ENCODE measurements at regions not wholly inside any gene's neighbourhood (a gene's known extent, or its start where the extent isn't known, plus 50 kb on each side); places are given as distances from the start of the nearest gene placed in this dataset.

DNA sequence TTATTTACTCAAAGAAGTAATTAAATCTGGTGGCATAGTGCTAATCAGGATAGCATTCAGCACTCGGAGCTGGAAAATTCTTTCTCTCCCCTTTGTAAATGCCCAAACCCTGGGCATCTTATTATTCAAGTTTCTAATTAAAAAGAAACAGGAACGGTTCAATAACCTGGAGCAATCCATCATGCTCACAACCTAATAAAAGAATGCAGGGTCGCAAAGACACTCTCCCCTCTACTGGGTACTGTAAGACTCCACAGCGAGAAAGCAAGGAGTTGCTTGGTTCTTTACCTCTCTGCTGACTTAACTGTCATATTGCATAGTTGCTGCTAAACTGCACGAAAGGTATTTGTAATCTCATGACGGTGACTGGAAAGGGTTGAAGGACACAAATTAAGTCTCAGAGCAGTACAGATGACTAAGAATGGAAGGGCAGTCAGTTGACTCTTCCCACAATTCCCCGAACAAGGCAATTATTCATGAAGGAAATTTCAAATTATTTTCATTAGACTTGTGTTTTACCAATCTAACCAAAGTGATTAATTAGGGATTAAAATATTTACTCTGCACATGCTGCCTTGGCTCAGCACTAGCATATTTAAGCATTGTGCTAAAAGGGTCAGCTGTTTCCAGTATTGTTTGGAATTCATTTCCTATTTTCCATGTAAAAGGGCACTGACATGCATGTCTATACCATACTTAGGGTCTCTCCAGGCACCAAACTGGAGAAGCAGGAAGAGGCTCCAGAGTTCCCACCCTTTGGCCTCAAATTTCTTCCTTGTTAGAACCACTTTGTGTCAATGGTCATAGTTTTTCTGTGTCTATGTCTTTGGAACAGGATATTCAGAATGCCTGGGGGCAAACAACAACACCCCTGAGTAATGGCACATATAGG lies 182.2 kb downstream of the EXOC5 start:
- TF ChIP-seq SP1 (IDR thresholded peaks at IDR 0.05), result no peak
- TF ChIP-seq SP1 (CRISPR knock-in tag; IDR thresholded peaks at IDR 0.05), result no peak
- TF ChIP-seq, protein P1, sequence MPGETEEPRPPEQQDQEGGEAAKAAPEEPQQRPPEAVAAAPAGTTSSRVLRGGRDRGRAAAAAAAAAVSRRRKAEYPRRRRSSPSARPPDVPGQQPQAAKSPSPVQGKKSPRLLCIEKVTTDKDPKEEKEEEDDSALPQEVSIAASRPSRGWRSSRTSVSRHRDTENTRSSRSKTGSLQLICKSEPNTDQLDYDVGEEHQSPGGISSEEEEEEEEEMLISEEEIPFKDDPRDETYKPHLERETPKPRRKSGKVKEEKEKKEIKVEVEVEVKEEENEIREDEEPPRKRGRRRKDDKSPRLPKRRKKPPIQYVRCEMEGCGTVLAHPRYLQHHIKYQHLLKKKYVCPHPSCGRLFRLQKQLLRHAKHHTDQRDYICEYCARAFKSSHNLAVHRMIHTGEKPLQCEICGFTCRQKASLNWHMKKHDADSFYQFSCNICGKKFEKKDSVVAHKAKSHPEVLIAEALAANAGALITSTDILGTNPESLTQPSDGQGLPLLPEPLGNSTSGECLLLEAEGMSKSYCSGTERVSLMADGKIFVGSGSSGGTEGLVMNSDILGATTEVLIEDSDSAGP (CRISPR knock-in tag; IDR thresholded peaks at IDR 0.05; ENCODE audit: borderline replicate concordance), result no peak
- no peak for TF ChIP-seq HDAC6 (IDR thresholded peaks at IDR 0.05; ENCODE audit: low read depth, low read length)
- no peak for TF ChIP-seq POLR2AphosphoS5 (IDR thresholded peaks at IDR 0.05; ENCODE audit: low read depth, low read length)
- TF ChIP-seq MED8 (CRISPR knock-in tag; IDR thresholded peaks at IDR 0.05; ENCODE audit: insufficient replicate concordance), result no peak
- TF ChIP-seq, protein P2, sequence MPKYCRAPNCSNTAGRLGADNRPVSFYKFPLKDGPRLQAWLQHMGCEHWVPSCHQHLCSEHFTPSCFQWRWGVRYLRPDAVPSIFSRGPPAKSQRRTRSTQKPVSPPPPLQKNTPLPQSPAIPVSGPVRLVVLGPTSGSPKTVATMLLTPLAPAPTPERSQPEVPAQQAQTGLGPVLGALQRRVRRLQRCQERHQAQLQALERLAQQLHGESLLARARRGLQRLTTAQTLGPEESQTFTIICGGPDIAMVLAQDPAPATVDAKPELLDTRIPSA (CRISPR knock-in tag; IDR thresholded peaks at IDR 0.05; ENCODE audit: borderline replicate concordance), result no peak
- TF ChIP-seq, protein P3, sequence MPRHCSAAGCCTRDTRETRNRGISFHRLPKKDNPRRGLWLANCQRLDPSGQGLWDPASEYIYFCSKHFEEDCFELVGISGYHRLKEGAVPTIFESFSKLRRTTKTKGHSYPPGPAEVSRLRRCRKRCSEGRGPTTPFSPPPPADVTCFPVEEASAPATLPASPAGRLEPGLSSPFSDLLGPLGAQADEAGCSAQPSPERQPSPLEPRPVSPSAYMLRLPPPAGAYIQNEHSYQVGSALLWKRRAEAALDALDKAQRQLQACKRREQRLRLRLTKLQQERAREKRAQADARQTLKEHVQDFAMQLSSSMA (CRISPR knock-in tag; IDR thresholded peaks at IDR 0.05), result no peak

Measured in HepG2 (cell line).